Keratinocyte (primary cell): ENCODE measurements at regions not wholly inside any gene's neighbourhood (a gene's known extent, or its start where the extent isn't known, plus 50 kb on each side); places are given as distances from the start of the nearest gene placed in this dataset.

Source experiments
- DNase-seq: peaks from one replicate; pipeline ENCODE4 v3.0.0-alpha.2; 2011; ENCODE audit warnings: low read depth, missing footprints, low spot score
- FAIRE-seq: peaks from 2 replicates; lab custom pipeline; 2011; peaks lifted over from hg19 to GRCh38; lab: Jason Lieb, UNC
- H2AFZ ChIP-seq: 2 replicates; pipeline ENCODE4 v1.6.0; 2012; ENCODE audit warnings: low read length, control low read depth, inconsistent platforms; ENCODE audit not compliant: control insufficient read depth
- H3K27ac ChIP-seq: 2 replicates; pipeline ENCODE4 v1.5.1; 2011; ENCODE audit warnings: low read length; ENCODE audit not compliant: control insufficient read depth, insufficient read depth
- H3K27me3 ChIP-seq: 3 replicates; pipeline ENCODE4 v1.6.0; 2011; ENCODE audit warnings: low read length; ENCODE audit not compliant: control insufficient read depth, insufficient read depth; ENCODE audit errors: extremely low read depth
- H3K36me3 ChIP-seq, 2 experiments: 2 replicates in 1 of 2; 3 replicates in 1 of 2; pipeline ENCODE4 v1.5.1; 2011; ENCODE audit warnings: low read length in 2 of 2, mild to moderate bottlenecking in 1 of 2; ENCODE audit not compliant: control insufficient read depth in 2 of 2, insufficient read depth in 2 of 2; ENCODE audit errors: extremely low read depth in 1 of 2
- H3K4me1 ChIP-seq: 3 replicates; pipeline ENCODE4 v1.5.1; 2011; ENCODE audit warnings: low read length; ENCODE audit not compliant: control insufficient read depth, insufficient read depth; ENCODE audit errors: extremely low read depth
- H3K4me2 ChIP-seq: 3 replicates; pipeline ENCODE4 v1.6.0; 2011; ENCODE audit warnings: low read depth, low read length; ENCODE audit not compliant: control insufficient read depth, insufficient read depth; ENCODE audit errors: extremely low read depth
- H3K4me3 ChIP-seq, 3 experiments: fragments of 200-600 bp in 1 of 3; sonication (generic) in 1 of 3; 2 replicates in 2 of 3; 3 replicates in 1 of 3; pipeline ENCODE4 v1.5.1; 2011 to 2016; ENCODE audit warnings: low read length in 3 of 3, mild to moderate bottlenecking in 3 of 3, control low read depth in 2 of 3, inconsistent platforms in 1 of 3, low read depth in 1 of 3, mixed read lengths in 1 of 3, mixed run types in 1 of 3, moderate library complexity in 1 of 3; ENCODE audit not compliant: control insufficient read depth in 2 of 3, insufficient read depth in 2 of 3; ENCODE audit errors: extremely low read depth in 1 of 3
- H3K79me2 ChIP-seq: 2 replicates; pipeline ENCODE4 v1.6.0; 2012; ENCODE audit warnings: low read length; ENCODE audit not compliant: control insufficient read depth, insufficient read depth
- H3K9ac ChIP-seq: 3 replicates; pipeline ENCODE4 v1.6.0; 2011; ENCODE audit warnings: low read length; ENCODE audit not compliant: control insufficient read depth, insufficient read depth; ENCODE audit errors: extremely low read depth
- H3K9me1 ChIP-seq: 3 replicates; pipeline ENCODE4 v1.6.0; 2011; ENCODE audit warnings: low read length; ENCODE audit not compliant: control insufficient read depth, insufficient read depth; ENCODE audit errors: extremely low read depth
- H3K9me3 ChIP-seq: 2 replicates; pipeline ENCODE4 v1.5.1; 2012; ENCODE audit warnings: low read depth, low read length; ENCODE audit not compliant: control insufficient read depth
- H4K20me1 ChIP-seq: 3 replicates; pipeline ENCODE4 v1.6.0; 2011; ENCODE audit warnings: low read length; ENCODE audit not compliant: control insufficient read depth, insufficient read depth; ENCODE audit errors: extremely low read depth
- CTCF ChIP-seq, 3 experiments: IDR thresholded peaks in 1 of 3; conservative IDR thresholded peaks in 1 of 3; optimal IDR thresholded peaks in 1 of 3; 2 replicates in 2 of 3; 3 replicates in 1 of 3; pipeline versions ENCODE3 to v1.5.1; 2011; ENCODE audit warnings: low read length in 3 of 3, mild to moderate bottlenecking in 3 of 3, moderate library complexity in 2 of 3, control low read depth in 1 of 3, inconsistent platforms in 1 of 3; ENCODE audit not compliant: insufficient read depth in 2 of 3; ENCODE audit errors: extremely low read depth in 1 of 3
- EZH2 ChIP-seq: IDR thresholded peaks from one replicate; pipeline ENCODE4 v1.6.1; 2012; ENCODE audit warnings: inconsistent platforms, mild to moderate bottlenecking, low read length, moderate library complexity
- dilution Hi-C: fragments of 300-500 bp; cut with MboI; formaldehyde crosslinking; loops from one replicate; pipeline ENCODE4 v1.7.0; 2020; ENCODE audit warnings: low sequenced_read_pairs; ENCODE audit not compliant: extremely low pct_ligation_motif_present

DNA sequence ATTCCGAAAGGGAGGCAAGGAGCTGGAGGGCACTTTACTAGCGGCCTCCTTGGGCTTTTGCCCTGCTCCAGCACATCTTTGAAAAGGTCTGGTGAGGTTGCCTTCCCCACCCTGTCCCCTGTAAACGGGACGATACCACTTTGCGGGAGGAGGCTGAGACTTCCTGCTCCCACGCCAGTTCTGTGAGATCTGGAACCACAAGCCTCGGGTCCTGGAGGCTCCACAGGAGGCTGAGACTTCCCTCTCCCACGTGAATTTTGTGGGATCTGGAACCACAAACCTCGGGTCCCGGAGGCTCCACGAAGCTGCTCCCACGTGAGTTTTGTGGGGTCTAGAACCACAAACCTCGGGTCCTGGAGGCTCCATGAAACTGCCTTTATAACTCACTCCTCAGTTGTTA lies 209.3 kb downstream of the DLL1 start:
- Histone ChIP-seq H4K20me1 (no peaks in the 10 kb centered on the region), H3K27me3 (peaks cover 10% of the 10 kb centered on the region), H3K9ac (no peak overlapping the region), H3K9me1 (no peaks in the 10 kb centered on the region), H3K4me1 (no peaks in the 10 kb centered on the region), H2AFZ (no peak overlapping the region), H3K9me3 (no peaks in the 10 kb centered on the region), H3K27ac (no peak overlapping the region), H3K36me3 (no peaks in the 10 kb centered on the region), H3K79me2 (no peaks in the 10 kb centered on the region), H3K4me3 (no peak overlapping the region), H3K4me2 (no peak overlapping the region)
- FAIRE-seq (no peak), DNase-seq (no peak)
- dilution Hi-C loops: no loop called here
- TF ChIP-seq EZH2 (no peak), CTCF (optimal IDR thresholded peaks at IDR 0.05 in 1 of 3, IDR thresholded peaks at IDR 0.05 in 1 of 3, conservative IDR thresholded peaks at IDR 0.05 in 1 of 3; ENCODE audit: extremely low read depth in 1 of 3, insufficient read depth in 2 of 3, low read length in 3 of 3) (no peak)

- no peaks in the 10 kb centered on the region for H3K9me1 ChIP-seq
- dilution Hi-C loops: no loop called here
- H3K9ac ChIP-seq: no peak overlapping the region
- no peak for DNase-seq
- no peaks in the 10 kb centered on the region for H3K36me3 ChIP-seq
- no peaks in the 10 kb centered on the region for H3K9me3 ChIP-seq
- no peaks in the 10 kb centered on the region for H3K79me2 ChIP-seq
- H3K4me1 ChIP-seq: no peaks in the 10 kb centered on the region
- no peaks in the 10 kb centered on the region for H4K20me1 ChIP-seq
- H2AFZ ChIP-seq: no peak overlapping the region
- no peak overlapping the region for H3K4me2 ChIP-seq
- no peak overlapping the region for H3K4me3 ChIP-seq
- H3K27ac ChIP-seq: no peak overlapping the region
- H3K27me3 ChIP-seq: peaks cover 10% of the 10 kb centered on the region
- TF ChIP-seq EZH2 (no peak), CTCF (optimal IDR thresholded peaks at IDR 0.05 in 1 of 3, IDR thresholded peaks at IDR 0.05 in 1 of 3, conservative IDR thresholded peaks at IDR 0.05 in 1 of 3; ENCODE audit: extremely low read depth in 1 of 3, insufficient read depth in 2 of 3, low read length in 3 of 3) (no peak)
- FAIRE-seq: no peak
These were observed 210.0 kb downstream of the DLL1 start for GRCh38 chr6:170080828-170081371.
